H1 (cell line): ENCODE measurements at regions not wholly inside any gene's neighbourhood (a gene's known extent, or its start where the extent isn't known, plus 50 kb on each side); places are given as distances from the start of the nearest gene placed in this dataset.

Experiments
- CTCF ChIA-PET: fragments of 300-600 bp; sonication (Branson Sonifier 250); formaldehyde crosslinking; loops from one replicate; lab custom pipeline; 2021; ENCODE audit not compliant: partially characterized antibody; lab: Charles Lee
- POLR2A ChIA-PET: fragments of 300-600 bp; sonication (Branson Sonifier 250); formaldehyde crosslinking; loops from one replicate; lab custom pipeline; 2021; ENCODE audit warnings: inconsistent platforms; ENCODE audit not compliant: partially characterized antibody; lab: Charles Lee
- DNase-seq, 2 experiments: peaks; one replicate each; pipeline versions ENCODE4 v3.0.0 to v3.0.0-alpha.2; 2010 to 2022; ENCODE audit warnings: low spot score in 2 of 2, low read depth in 1 of 2, mixed read lengths in 1 of 2
- FAIRE-seq: peaks from 2 replicates; lab custom pipeline; 2011; peaks lifted over from hg19 to GRCh38; lab: Jason Lieb, UNC
- H2AFZ ChIP-seq: 2 replicates; pipeline ENCODE4 v1.8.1; 2012; ENCODE audit warnings: low read length, inconsistent platforms
- H2AK5ac ChIP-seq: 2 replicates; pipeline ENCODE4 v1.6.1; 2013; ENCODE audit warnings: low read depth, low read length
- H2BK120ac ChIP-seq: replicated peaks from 2 replicates; pipeline ENCODE3; 2013; ENCODE audit warnings: low read depth, low read length, inconsistent platforms
- H2BK12ac ChIP-seq: 2 replicates; pipeline ENCODE4 v1.6.1; 2013; ENCODE audit warnings: low read depth, low read length
- H2BK15ac ChIP-seq: 2 replicates; pipeline ENCODE4 v1.6.1; 2013; ENCODE audit warnings: low read length
- H2BK20ac ChIP-seq: 2 replicates; pipeline ENCODE4 v1.6.1; 2013; ENCODE audit warnings: low read length
- H2BK5ac ChIP-seq: 2 replicates; pipeline ENCODE4 v1.6.1; 2013; ENCODE audit warnings: low read depth, low read length
- H3K14ac ChIP-seq: 2 replicates; pipeline ENCODE4 v1.6.1; 2013; ENCODE audit warnings: inconsistent platforms; ENCODE audit not compliant: insufficient read length
- H3K18ac ChIP-seq: 2 replicates; pipeline ENCODE4 v1.6.1; 2013; ENCODE audit warnings: low read length; ENCODE audit errors: extremely low read depth
- H3K23ac ChIP-seq: 2 replicates; pipeline ENCODE4 v1.6.1; 2013; ENCODE audit warnings: inconsistent platforms; ENCODE audit not compliant: insufficient read length
- H3K23me2 ChIP-seq: 2 replicates; pipeline ENCODE4 v1.6.1; 2013; ENCODE audit warnings: low read depth, low read length
- H3K27ac ChIP-seq: 2 replicates; pipeline ENCODE4 v1.6.1; 2011; ENCODE audit warnings: low read depth, low read length, inconsistent platforms
- H3K27me3 ChIP-seq, 4 experiments: replicated peaks in 1 of 4; 1 replicate in 1 of 4; 2 replicates in 3 of 4; pipeline versions ENCODE4 v1.6.1 to v1.8.1; 2011 to 2013; ENCODE audit warnings: low read length in 3 of 4, mild to moderate bottlenecking in 3 of 4, inconsistent platforms in 2 of 4, mixed read lengths in 2 of 4, moderate library complexity in 1 of 4; ENCODE audit not compliant: control insufficient read depth in 3 of 4, insufficient read depth in 3 of 4; ENCODE audit errors: extremely low read depth in 1 of 4
- H3K36me3 ChIP-seq, 4 experiments: 2 replicates each; pipeline versions ENCODE4 v1.6.1 to v1.8.1; 2011 to 2013; ENCODE audit warnings: mild to moderate bottlenecking in 4 of 4, low read length in 3 of 4, moderate library complexity in 2 of 4, control low read depth in 1 of 4, inconsistent platforms in 1 of 4; ENCODE audit not compliant: insufficient read depth in 4 of 4, control insufficient read depth in 2 of 4
- H3K4ac ChIP-seq: replicated peaks from 2 replicates; pipeline ENCODE3; 2013; ENCODE audit warnings: low read length, low read depth, mixed read lengths, inconsistent platforms; ENCODE audit not compliant: insufficient read length
- H3K4me1 ChIP-seq, 4 experiments: replicated peaks in 1 of 4; 1 replicate in 1 of 4; 2 replicates in 3 of 4; pipeline versions ENCODE4 v1.6.1 to v1.8.1; 2011 to 2013; ENCODE audit warnings: low read length in 3 of 4, inconsistent platforms in 2 of 4, mixed read lengths in 1 of 4; ENCODE audit not compliant: insufficient read depth in 4 of 4, control insufficient read depth in 3 of 4
- H3K4me2 ChIP-seq, 2 experiments: 2 replicates each; pipeline versions ENCODE4 v1.6.1 to v1.8.1; 2011 to 2013; ENCODE audit warnings: low read depth in 2 of 2, low read length in 2 of 2, control low read depth in 1 of 2, inconsistent platforms in 1 of 2, mild to moderate bottlenecking in 1 of 2; ENCODE audit not compliant: insufficient read depth in 1 of 2
- H3K4me3 ChIP-seq, 4 experiments: fragments of 200-600, 300-600 bp in 1 of 4; sonication (generic), shearing (Covaris generic), sonication (Bioruptor Twin) in 1 of 4; 2 replicates each; pipeline versions ENCODE4 v1.5.1 to v1.8.1; 2011 to 2016; ENCODE audit warnings: low read length in 4 of 4, low read depth in 3 of 4, control low read depth in 2 of 4, inconsistent platforms in 2 of 4, mild to moderate bottlenecking in 2 of 4, mixed read lengths in 1 of 4, moderate library complexity in 1 of 4; ENCODE audit not compliant: insufficient read depth in 2 of 4; ENCODE audit errors: extremely low read depth in 1 of 4
- H3K56ac ChIP-seq: replicated peaks from 2 replicates; pipeline ENCODE3; 2013; ENCODE audit warnings: low read depth, mild to moderate bottlenecking, mixed read lengths, low read length, inconsistent platforms; ENCODE audit not compliant: insufficient read length
- H3K79me1 ChIP-seq: 2 replicates; pipeline ENCODE4 v1.6.1; 2013; ENCODE audit warnings: low read depth, low read length, control low read depth
- H3K79me2 ChIP-seq, 2 experiments: 2 replicates each; pipeline versions ENCODE4 v1.6.1 to v1.8.1; 2012 to 2013; ENCODE audit warnings: low read length in 2 of 2, mild to moderate bottlenecking in 2 of 2, inconsistent platforms in 1 of 2; ENCODE audit not compliant: insufficient read depth in 2 of 2, control insufficient read depth in 1 of 2
- H3K9ac ChIP-seq, 4 experiments: replicated peaks in 1 of 4; 1 replicate in 1 of 4; 2 replicates in 3 of 4; pipeline versions ENCODE4 v1.6.1 to v1.8.1; 2011 to 2013; ENCODE audit warnings: low read depth in 3 of 4, low read length in 3 of 4, control low read depth in 2 of 4, mild to moderate bottlenecking in 2 of 4, moderate library complexity in 2 of 4, inconsistent platforms in 1 of 4; ENCODE audit errors: extremely low read depth in 1 of 4
- H3K9me3 ChIP-seq, 2 experiments: 2 replicates each; pipeline versions ENCODE4 v1.6.1 to v1.8.1; 2012 to 2013; ENCODE audit warnings: mild to moderate bottlenecking in 2 of 2, moderate library complexity in 2 of 2, control low read depth in 1 of 2, inconsistent platforms in 1 of 2, low read depth in 1 of 2, low read length in 1 of 2, mixed read lengths in 1 of 2; ENCODE audit not compliant: insufficient read depth in 2 of 2
- H4K20me1 ChIP-seq, 2 experiments: replicated peaks in 1 of 2; 2 replicates each; pipeline versions ENCODE3 to v1.8.1; 2011 to 2013; ENCODE audit warnings: inconsistent platforms in 2 of 2, low read length in 2 of 2, mild to moderate bottlenecking in 1 of 2; ENCODE audit not compliant: insufficient read depth in 2 of 2, control insufficient read depth in 1 of 2
- H4K5ac ChIP-seq: 2 replicates; pipeline ENCODE4 v1.6.1; 2013; ENCODE audit warnings: low read length, low read depth, mixed read lengths, inconsistent platforms; ENCODE audit not compliant: insufficient read length
- H4K8ac ChIP-seq: 2 replicates; pipeline ENCODE4 v1.8.0; 2013; ENCODE audit warnings: mild to moderate bottlenecking, moderate library complexity, low read length, inconsistent platforms; ENCODE audit not compliant: insufficient read depth; ENCODE audit errors: extremely low read depth
- H4K91ac ChIP-seq: replicated peaks from 2 replicates; pipeline ENCODE3; 2013; ENCODE audit warnings: low read length, mixed read lengths, inconsistent platforms; ENCODE audit not compliant: insufficient read length
- ASH2L ChIP-seq: fragments of 200-600, 300-600 bp; sonication (generic); IDR thresholded peaks from one replicate; pipeline ENCODE4 v1.7.1; 2017; ENCODE audit warnings: low read length
- CHD2 ChIP-seq: IDR thresholded peaks from 2 replicates; pipeline ENCODE4 v1.6.1; 2012; ENCODE audit warnings: low read length, improper control_type of control experiment
- CTBP2 ChIP-seq: IDR thresholded peaks from 2 replicates; pipeline ENCODE4 v1.7.0; 2011; ENCODE audit warnings: borderline replicate concordance, mild to moderate bottlenecking, moderate library complexity, mixed read lengths, low read length; ENCODE audit not compliant: insufficient read depth, insufficient read length
- HDAC6 ChIP-seq: IDR thresholded peaks from one replicate; pipeline ENCODE4 v1.7.1; 2012; ENCODE audit warnings: low read depth, mild to moderate bottlenecking, inconsistent platforms, low read length, moderate library complexity
- KDM4A ChIP-seq: IDR thresholded peaks from one replicate; pipeline ENCODE4 v1.7.1; 2012; ENCODE audit warnings: low read depth, mild to moderate bottlenecking, moderate library complexity, low read length, inconsistent platforms; ENCODE audit not compliant: severe bottlenecking
- PHF8 ChIP-seq: fragments of 200-600 bp; sonication (generic); conservative IDR thresholded peaks from 2 replicates; pipeline ENCODE4 v1.7.1; 2012; ENCODE audit warnings: low read depth, mild to moderate bottlenecking, inconsistent platforms, low read length, moderate library complexity
- POLR2AphosphoS5 ChIP-seq: IDR thresholded peaks from 2 replicates; pipeline ENCODE4 v1.6.1; 2011; ENCODE audit warnings: low read depth, low read length
- RFX5 ChIP-seq: IDR thresholded peaks from 2 replicates; pipeline ENCODE4 v1.6.1; 2011; ENCODE audit warnings: low read depth, low read length, improper control_type of control experiment, borderline replicate concordance
- SIN3A ChIP-seq, 2 experiments: IDR thresholded peaks in 1 of 2; conservative IDR thresholded peaks in 1 of 2; 2 replicates each; pipeline ENCODE4 v1.6.1; 2011 to 2012; ENCODE audit warnings: low read length in 2 of 2, improper control_type of control experiment in 1 of 2, low read depth in 1 of 2, mild to moderate bottlenecking in 1 of 2
- SP1 ChIP-seq: IDR thresholded peaks from 2 replicates; pipeline ENCODE4 v1.6.1; 2011; ENCODE audit warnings: low read depth, low read length
- SP2 ChIP-seq: IDR thresholded peaks from 2 replicates; pipeline ENCODE4 v1.6.1; 2012; ENCODE audit warnings: mild to moderate bottlenecking, low read length, inconsistent platforms
- SRF ChIP-seq: IDR thresholded peaks from 2 replicates; pipeline ENCODE4 v1.6.1; 2011; ENCODE audit warnings: mild to moderate bottlenecking, low read depth, low read length, moderate library complexity
- WGBS, 2 experiments: shearing (Covaris generic) in 1 of 2; methylation state at CpG; one replicate each; pipeline versions ENCODE4 v1.1.6 to v1.1.7; 2013 to 2015; ENCODE audit warnings: low lambda C conversion rate in 2 of 2, mixed read lengths in 2 of 2, inconsistent platforms in 1 of 2, low coverage in 1 of 2, missing lambda C conversion rate in 1 of 2; ENCODE audit not compliant: insufficient replicate concordance in 2 of 2, insufficient coverage in 1 of 2, insufficient read length in 1 of 2; ENCODE audit errors: extremely low coverage in 1 of 2, missing lambda C conversion rate in 1 of 2; 5-methylcytosine and 5-hydroxymethylcytosine counted together

DNA sequence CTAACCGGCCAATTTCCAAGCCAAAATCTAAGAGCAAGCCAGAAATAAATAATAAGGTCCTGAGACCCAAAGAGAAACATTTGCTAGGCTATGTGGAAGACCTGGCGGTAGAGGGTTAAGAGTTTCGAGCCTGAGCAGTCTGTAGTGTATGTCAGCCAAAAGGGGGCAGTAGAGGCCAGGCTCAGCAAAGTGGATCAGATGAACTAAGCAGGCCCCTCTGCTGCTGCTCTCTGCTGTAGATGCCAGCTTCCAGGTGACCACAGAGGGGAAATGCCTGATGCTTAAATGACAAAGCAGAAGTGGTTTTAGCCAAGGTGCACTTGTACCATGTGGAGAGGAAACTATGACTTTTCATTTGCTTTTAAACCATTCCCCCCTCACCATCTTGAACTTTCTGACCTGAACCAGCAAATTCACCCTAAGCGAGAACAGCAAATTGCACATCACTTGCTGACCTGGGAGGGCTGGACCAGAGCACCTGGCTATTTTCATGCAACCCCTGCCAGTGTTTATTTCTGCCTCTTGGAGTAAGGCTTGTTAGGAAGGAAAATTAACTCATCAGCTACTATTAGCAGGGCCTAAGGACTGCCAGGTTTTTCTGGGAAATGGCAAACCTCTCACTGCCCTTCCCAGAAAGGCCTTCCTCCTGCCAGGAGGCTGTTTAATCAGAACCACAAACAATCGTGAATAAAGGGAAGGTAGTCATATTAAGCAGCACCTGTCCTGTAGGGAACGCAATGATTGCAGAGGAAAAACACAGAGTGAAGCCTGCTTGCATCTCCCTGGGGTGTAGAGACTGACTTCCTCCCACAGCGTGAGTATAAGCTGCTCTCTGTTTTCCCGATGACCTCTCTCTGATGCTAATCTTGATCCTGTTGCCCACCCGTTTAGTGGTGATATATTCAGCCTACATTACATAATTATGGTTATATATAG is 818.2 kb downstream of the TLR4 start:
- H2BK15ac ChIP-seq, result no peak overlapping the region
- no peak overlapping the region; the same call in 1 of the 2 replicates for H3K18ac ChIP-seq
- no peak overlapping the region for H4K5ac ChIP-seq
- no peak overlapping the region for H2BK20ac ChIP-seq
- H3K79me2 ChIP-seq, result no peaks in the 10 kb centered on the region
- WGBS, 2 experiments, result 39% methylated on average over 9 of the region's 9 CpGs; no CpG with 5 or more reads in 1 of the 2 experiments
- H3K4me1 ChIP-seq, result peaks cover 2 to 10% (median 6%) of the 10 kb centered on the region in 4 experiments; a peak in 6 of 7 replicates
- H3K4me2 ChIP-seq, result peak overlapping the region in 1 of 2 experiments; percentile 23; a peak in 2 of 4 replicates
- H3K23me2 ChIP-seq, result no peaks in the 10 kb centered on the region
- H3K9ac ChIP-seq, result no peak overlapping the region
- H2BK120ac ChIP-seq, result no peak overlapping the region
- no peak overlapping the region; the same call in 1 of the 2 replicates for H2AK5ac ChIP-seq
- H2BK5ac ChIP-seq, result peak overlapping the region; percentile 5; the same call in 1 of the 2 replicates
- peak overlapping the region; percentile 82 for H2AFZ ChIP-seq
- H3K79me1 ChIP-seq, result no peaks in the 10 kb centered on the region
- H4K20me1 ChIP-seq, result no peaks in the 10 kb centered on the region
- H3K27me3 ChIP-seq, result no peaks in the 10 kb centered on the region
- FAIRE-seq, result peak; percentile 91
- no peak overlapping the region for H3K56ac ChIP-seq
- no peak overlapping the region for H3K4ac ChIP-seq
- ChIA-PET CTCF (interaction anchor here (1.2 kb wide), 1 partner anchor 19 kb away, joined by 5 read pairs; no protein-coding TSS in a partner anchor), POLR2A (no interaction called here)
- no peak overlapping the region for H3K4me3 ChIP-seq
- H4K8ac ChIP-seq, result no peak overlapping the region
- no peaks in the 10 kb centered on the region for H3K9me3 ChIP-seq
- DNase-seq, result peak; percentile 67 to 78
- no peak overlapping the region for H4K91ac ChIP-seq
- no peaks in the 10 kb centered on the region for H3K36me3 ChIP-seq
- no peak overlapping the region for H3K27ac ChIP-seq
- no peak overlapping the region for H3K14ac ChIP-seq
- H3K23ac ChIP-seq, result no peak overlapping the region
- peak overlapping the region; percentile 0; the same call in 1 of the 2 replicates for H2BK12ac ChIP-seq
- no peak for TF ChIP-seq CHD2
- no peak for TF ChIP-seq RFX5
- no peak for TF ChIP-seq SP2
- TF ChIP-seq HDAC6, result no peak
- TF ChIP-seq SRF, result no peak
- TF ChIP-seq SIN3A (conservative IDR thresholded peaks at IDR 0.05 in 1 of 2, IDR thresholded peaks at IDR 0.05 in 1 of 2; ENCODE audit: low read depth in 1 of 2, low read length in 2 of 2), result no peak
- no peak for TF ChIP-seq KDM4A
- no peak for TF ChIP-seq POLR2AphosphoS5
- 0 out of 2 replicates have a peak, but pooled peaks have one; percentile 15 for TF ChIP-seq SP1
- no peak for TF ChIP-seq PHF8
- peak; percentile 28 for TF ChIP-seq ASH2L
- no peak for TF ChIP-seq CTBP2
